ENCODE measurements at regions not wholly inside any gene's neighbourhood (a gene's known extent, or its start where the extent isn't known, plus 50 kb on each side); places are given as distances from the start of the nearest gene placed in this dataset.

GRCh38 chr6:100246206-100246605 lies 218.5 kb downstream of the SIM1 start:
- H3K9me3 ChIP-seq = no peaks in the 10 kb centered on the region
- no peak for TF ChIP-seq POLR2AphosphoS5 (IDR thresholded peaks at IDR 0.05)
- TF ChIP-seq EP300 (IDR thresholded peaks at IDR 0.05) = no peak
- no peak for TF ChIP-seq POLR2A (IDR thresholded peaks at IDR 0.05; ENCODE audit: low read depth)
- no peak for TF ChIP-seq CTCF (IDR thresholded peaks at IDR 0.05)

DNA sequence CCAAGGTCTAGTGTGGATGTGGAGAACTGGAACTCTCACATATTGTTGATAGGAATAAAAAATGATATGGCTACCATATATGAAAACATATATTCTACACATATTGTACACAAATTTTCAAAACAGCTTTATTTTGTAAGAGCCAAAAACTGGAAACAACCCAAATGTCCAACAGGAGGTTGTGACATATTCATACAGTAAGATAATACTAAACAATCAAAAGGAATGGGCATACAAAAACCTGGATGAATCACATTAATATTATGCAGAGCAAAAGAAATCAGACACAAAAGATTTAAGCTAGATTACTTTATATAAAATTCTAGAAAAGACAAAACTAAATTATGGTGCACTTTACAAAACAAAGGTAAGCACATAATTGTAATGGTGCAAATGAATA lies 223.9 kb downstream of the SIM1 start:
- no peak overlapping the region for H3K4me3 ChIP-seq
- no peaks in the 10 kb centered on the region for H3K27me3 ChIP-seq
- intact Hi-C loops (cut with DNase I) = no loop called here
- no peak for TF ChIP-seq POLR2A (IDR thresholded peaks at IDR 0.05; ENCODE audit: low read depth)
- H3K36me3 ChIP-seq = no peaks in the 10 kb centered on the region
- H3K4me1 ChIP-seq = no peaks in the 10 kb centered on the region
- no peak overlapping the region for H3K27ac ChIP-seq (replicated peaks in 1 of 4)
- no peak for DNase-seq (ENCODE audit: extremely low spot score)
- no peaks in the 10 kb centered on the region for H3K9me3 ChIP-seq

More at GRCh38 chr6:100246206-100246605, 218.5 kb downstream of the SIM1 start:
- WGBS = 41% methylated on average over 1 of the region's 1 CpG
- DNase-seq (ENCODE audit: extremely low spot score) = no peak
- no peak overlapping the region for H3K27ac ChIP-seq (replicated peaks in 1 of 4)
- H3K4me1 ChIP-seq = no peaks in the 10 kb centered on the region
- no peak overlapping the region for H3K4me3 ChIP-seq
- H3K36me3 ChIP-seq = no peaks in the 10 kb centered on the region
- intact Hi-C loops (cut with DNase I) = no loop called here
- H3K27me3 ChIP-seq = no peaks in the 10 kb centered on the region

DNA sequence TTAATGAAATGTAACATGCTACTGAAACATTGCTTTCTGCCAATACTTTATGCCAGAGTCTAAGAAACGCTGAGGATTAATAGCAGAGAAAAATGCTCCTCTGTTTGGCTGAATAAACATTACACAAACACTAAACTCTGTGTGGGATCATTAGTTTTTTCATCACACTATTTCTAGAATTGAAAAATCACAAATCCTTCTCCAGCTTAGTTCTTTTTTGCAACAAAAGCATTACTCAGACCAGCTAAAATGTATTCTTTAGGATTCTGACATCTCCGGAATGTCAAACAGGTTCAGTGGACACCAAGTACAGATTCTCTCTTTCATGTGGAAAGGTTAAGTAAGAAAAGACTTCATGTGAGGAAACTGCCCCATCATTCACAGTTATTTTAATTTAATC lies 226.9 kb downstream of the SIM1 start:
- H3K36me3 ChIP-seq = no peaks in the 10 kb centered on the region
- 33% methylated on average over 2 of the region's 2 CpGs for WGBS
- intact Hi-C loops (cut with DNase I) = no loop called here
- no peak overlapping the region for H3K4me3 ChIP-seq
- no peaks in the 10 kb centered on the region for H3K27me3 ChIP-seq
- TF ChIP-seq EP300 (IDR thresholded peaks at IDR 0.05) (no peak), CTCF (IDR thresholded peaks at IDR 0.05) (no peak), POLR2A (IDR thresholded peaks at IDR 0.05; ENCODE audit: low read depth) (no peak), POLR2AphosphoS5 (IDR thresholded peaks at IDR 0.05) (no peak)
- no peak overlapping the region for H3K27ac ChIP-seq (replicated peaks in 1 of 4)
- H3K9me3 ChIP-seq = no peaks in the 10 kb centered on the region
- no peaks in the 10 kb centered on the region for H3K4me1 ChIP-seq
- no peak for DNase-seq (ENCODE audit: extremely low spot score)

DNA sequence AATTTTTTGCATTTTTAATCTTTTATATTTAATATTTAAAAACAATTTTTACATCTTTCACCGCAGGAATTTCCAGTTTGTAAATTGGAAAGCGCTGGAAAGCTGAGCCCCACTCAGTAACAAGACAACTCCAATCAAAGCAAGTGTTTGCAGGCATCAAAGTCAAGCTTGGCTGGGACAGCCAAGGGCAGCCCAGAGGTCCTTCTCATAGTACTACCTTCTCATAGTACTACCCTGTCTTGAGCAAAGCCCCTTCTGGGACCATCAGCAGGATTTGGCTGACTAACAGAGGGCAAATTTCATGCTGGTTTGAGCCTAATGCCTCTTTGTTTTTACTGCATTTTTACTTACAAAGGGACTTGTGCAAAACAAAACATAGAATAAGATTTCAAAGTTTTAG lies 228.3 kb downstream of the SIM1 start:
- DNase-seq (ENCODE audit: extremely low spot score) = no peak
- Histone ChIP-seq H3K27ac (replicated peaks in 1 of 4) (no peak overlapping the region), H3K9me3 (no peaks in the 10 kb centered on the region), H3K27me3 (no peaks in the 10 kb centered on the region), H3K36me3 (no peaks in the 10 kb centered on the region), H3K4me3 (no peak overlapping the region), H3K4me1 (no peaks in the 10 kb centered on the region)
- TF ChIP-seq EP300 (IDR thresholded peaks at IDR 0.05) = no peak
- TF ChIP-seq POLR2AphosphoS5 (IDR thresholded peaks at IDR 0.05) = no peak
- no peak for TF ChIP-seq CTCF (IDR thresholded peaks at IDR 0.05)
- TF ChIP-seq POLR2A (IDR thresholded peaks at IDR 0.05; ENCODE audit: low read depth) = no peak
- WGBS = 93% methylated on average over 2 of the region's 2 CpGs
- intact Hi-C loops (cut with DNase I) = no loop called here

GRCh38 chr6:100235631-100236030 lies 229.1 kb downstream of the SIM1 start:
- Histone ChIP-seq H3K36me3 (no peaks in the 10 kb centered on the region), H3K9me3 (no peaks in the 10 kb centered on the region), H3K27me3 (no peaks in the 10 kb centered on the region), H3K27ac (replicated peaks in 1 of 4) (no peak overlapping the region), H3K4me1 (no peaks in the 10 kb centered on the region), H3K4me3 (no peak overlapping the region)
- intact Hi-C loops (cut with DNase I) = no loop called here
- DNase-seq (ENCODE audit: extremely low spot score) = no peak
- TF ChIP-seq POLR2AphosphoS5 (IDR thresholded peaks at IDR 0.05) (no peak), EP300 (IDR thresholded peaks at IDR 0.05) (no peak), POLR2A (IDR thresholded peaks at IDR 0.05; ENCODE audit: low read depth) (no peak), CTCF (IDR thresholded peaks at IDR 0.05) (no peak)

All from esophagus muscularis mucosa (tissue), 4 donors.